ENCODE measurements at regions not wholly inside any gene's neighbourhood (a gene's known extent, or its start where the extent isn't known, plus 50 kb on each side); places are given as distances from the start of the nearest gene placed in this dataset.

- no peak for DNase-seq
Measured at GRCh38 chr5:133735346-133735745, 123.0 kb upstream of the FSTL4 start.

GRCh38 chr5:133734916-133735315, 122.6 kb upstream of the FSTL4 start:
- DNase-seq = no peak

GRCh38 chr5:133732536-133732935, 120.2 kb upstream of the FSTL4 start:
- no peak for DNase-seq

GRCh38 chr5:133731951-133732350, 119.6 kb upstream of the FSTL4 start:
- no peak for DNase-seq

- no peak for DNase-seq
Measured at GRCh38 chr5:133730866-133731265, 118.5 kb upstream of the FSTL4 start.

GRCh38 chr5:133730346-133730745, 118.0 kb upstream of the FSTL4 start:
- DNase-seq = no peak

- no peak for DNase-seq
Measured at GRCh38 chr5:133729800-133730199, 117.5 kb upstream of the FSTL4 start.

- DNase-seq = no peak
Measured at GRCh38 chr5:133728475-133728874, 116.1 kb upstream of the FSTL4 start.

- DNase-seq = no peak
Measured at GRCh38 chr5:133727636-133728035, 115.3 kb upstream of the FSTL4 start.

- DNase-seq = no peak
Measured at GRCh38 chr5:133723651-133724366, 111.5 kb upstream of the FSTL4 start.

GRCh38 chr5:133723126-133723525, 110.8 kb upstream of the FSTL4 start:
- DNase-seq = no peak

- no peak for DNase-seq
Measured at GRCh38 chr5:133721365-133721764, 109.0 kb upstream of the FSTL4 start.

GRCh38 chr5:133718457-133718856, 106.1 kb upstream of the FSTL4 start:
- no peak for DNase-seq

GRCh38 chr5:133716532-133717183, 104.3 kb upstream of the FSTL4 start:
- DNase-seq = no peak

- no peak for DNase-seq
Measured at GRCh38 chr5:133715616-133716015, 103.3 kb upstream of the FSTL4 start.

GRCh38 chr5:133715216-133715615, 102.9 kb upstream of the FSTL4 start:
- no peak for DNase-seq

GRCh38 chr5:133714161-133714915, 102.0 kb upstream of the FSTL4 start:
- no peak for DNase-seq

GRCh38 chr5:133713751-133714150, 101.4 kb upstream of the FSTL4 start:
- peak in 1 of 4 experiments; percentile 24 for DNase-seq

- no peak for DNase-seq
Measured at GRCh38 chr5:133713209-133713608, 100.9 kb upstream of the FSTL4 start.

- DNase-seq = no peak
Measured at GRCh38 chr5:133712562-133712961, 100.2 kb upstream of the FSTL4 start.

GRCh38 chr5:133709209-133709725, 96.9 kb upstream of the FSTL4 start:
- DNase-seq = no peak

- DNase-seq = no peak
Measured at GRCh38 chr5:133708331-133708850, 96.0 kb upstream of the FSTL4 start.

GRCh38 chr5:133707629-133708028, 95.3 kb upstream of the FSTL4 start:
- no peak for DNase-seq
